NCI-H2171 (cell line): ENCODE measurements at regions not wholly inside any gene's neighbourhood (a gene's known extent, or its start where the extent isn't known, plus 50 kb on each side); places are given as distances from the start of the nearest gene placed in this dataset.
"Not testable (repeated sequence)": the region's sequence is repeated elsewhere in the genome, so short reads cannot be mapped to it uniquely, and the experiment has no call there.

Experiments
- DNase-seq: peaks from one replicate; lab custom pipeline; 2025; lab: John Stamatoyannopoulos, UW

DNA sequence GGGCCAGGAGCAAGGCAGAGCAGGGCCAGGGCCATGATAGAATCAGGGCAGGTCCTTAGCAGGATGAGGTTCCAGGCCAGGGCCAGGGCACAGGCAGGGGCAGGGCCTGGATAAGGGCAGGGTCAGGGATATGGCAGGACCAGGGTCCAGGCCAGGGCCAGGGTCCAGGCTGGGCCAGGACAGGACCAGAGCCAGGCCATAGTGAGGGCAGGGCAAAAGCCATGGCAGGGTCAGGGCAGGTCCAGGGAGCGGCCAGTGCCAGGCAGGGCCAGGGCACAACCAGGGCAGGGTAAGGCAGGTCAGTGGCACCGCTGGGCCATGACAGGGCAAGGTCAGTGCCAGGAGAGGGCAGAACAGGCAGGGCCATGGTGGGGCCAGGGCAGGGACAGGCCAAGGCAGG, 152.2 kb downstream of the LIPI start:
- no peak for DNase-seq

DNA sequence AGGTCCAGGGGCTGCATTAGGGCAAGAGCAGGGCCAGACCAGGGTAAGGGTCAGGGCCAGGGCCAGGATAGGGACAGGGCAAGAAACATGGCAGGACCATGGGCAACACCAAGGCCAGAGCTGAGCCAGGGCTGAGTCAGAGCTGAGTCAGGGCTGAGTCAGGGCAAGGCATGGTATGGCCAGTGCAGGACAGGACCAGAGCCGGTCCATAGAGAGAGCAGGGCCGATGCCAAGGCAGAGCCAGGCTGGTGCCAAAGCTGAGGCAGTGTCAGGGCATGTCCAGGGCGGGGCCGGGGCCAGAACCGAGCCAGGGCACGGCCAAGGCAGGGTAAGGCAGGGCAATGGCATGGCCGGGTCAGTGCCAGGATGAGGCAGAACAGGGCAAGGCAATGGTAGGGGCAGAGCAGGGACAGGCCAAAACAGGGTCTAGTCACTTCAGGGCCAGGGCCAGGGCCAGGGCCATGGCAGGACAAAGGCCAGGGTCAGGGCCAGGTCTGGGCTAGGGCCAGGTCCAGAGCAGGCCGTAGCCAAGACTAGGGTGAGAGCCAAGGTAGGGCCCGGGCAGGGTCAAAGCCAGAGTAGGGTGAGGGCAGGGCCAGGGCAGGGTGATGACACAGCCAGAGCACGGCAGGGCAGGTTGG, 152.8 kb downstream of the LIPI start:
- DNase-seq: not testable (repeated sequence)

- no peak for DNase-seq
Observed at GRCh38 chr21:14057313-14057712, 153.4 kb downstream of the LIPI start.

GRCh38 chr21:14056771-14057191, 154.0 kb downstream of the LIPI start:
- DNase-seq: no peak

GRCh38 chr21:14055746-14056515, 154.8 kb downstream of the LIPI start:
- DNase-seq: not testable (repeated sequence)

DNA sequence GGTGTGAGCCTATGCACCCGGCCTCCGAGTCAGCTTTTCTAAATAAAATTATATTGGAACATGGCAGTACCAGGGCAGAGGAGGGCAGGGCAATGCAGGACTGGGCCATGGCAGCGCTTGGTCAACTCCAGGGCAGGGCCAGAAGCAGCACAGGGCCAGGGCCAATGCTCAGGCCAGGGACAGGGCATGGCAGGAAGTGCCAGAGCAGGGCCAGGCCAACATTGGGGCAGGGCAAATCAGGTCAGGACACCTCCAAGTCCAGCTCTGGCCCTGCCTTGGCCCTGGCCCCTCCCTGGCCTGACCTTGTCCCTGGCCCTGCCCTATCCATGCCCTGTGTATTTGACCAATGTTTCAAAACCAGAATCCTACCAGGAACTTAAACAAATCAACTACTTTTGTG, 156.1 kb downstream of the LIPI start:
- no peak for DNase-seq

DNA sequence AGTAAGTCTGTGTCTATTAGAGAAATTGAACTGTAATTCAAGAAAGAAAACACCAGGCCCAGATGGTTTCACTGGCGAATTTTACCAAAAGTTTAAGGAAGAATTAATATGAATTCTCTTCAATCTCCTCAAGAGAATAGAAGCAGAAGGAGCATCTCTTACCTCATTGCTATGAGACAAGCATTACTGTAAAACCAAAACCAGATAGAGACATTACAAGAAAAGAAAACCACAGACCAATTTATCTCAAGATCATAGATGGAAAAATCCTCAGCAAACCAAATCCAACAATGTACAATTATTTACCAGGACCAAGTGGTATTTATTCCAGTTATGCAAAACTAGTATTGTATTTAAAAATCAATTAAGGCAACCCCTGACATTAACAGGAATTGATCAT, 160.6 kb downstream of the LIPI start:
- no peak for DNase-seq

DNA sequence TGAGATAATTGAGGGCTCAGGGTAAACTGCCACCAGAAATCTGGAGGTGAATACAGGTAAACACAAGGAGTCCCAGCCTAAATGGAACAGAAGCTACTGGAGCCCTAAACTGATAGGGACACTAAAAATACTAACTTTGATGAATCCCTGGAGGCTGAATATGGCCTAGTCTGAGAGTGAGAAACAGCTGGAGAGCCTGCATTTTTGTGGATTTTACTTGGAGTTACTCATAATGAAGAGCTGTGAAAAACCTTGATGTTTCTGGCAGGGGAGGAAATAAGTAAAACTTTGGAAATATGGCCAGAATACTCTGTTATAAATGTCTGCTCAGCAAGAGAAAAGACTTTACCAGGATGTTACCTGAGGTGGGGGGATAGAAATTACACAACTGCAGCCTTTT, 164.4 kb downstream of the LIPI start:
- no peak for DNase-seq

DNA sequence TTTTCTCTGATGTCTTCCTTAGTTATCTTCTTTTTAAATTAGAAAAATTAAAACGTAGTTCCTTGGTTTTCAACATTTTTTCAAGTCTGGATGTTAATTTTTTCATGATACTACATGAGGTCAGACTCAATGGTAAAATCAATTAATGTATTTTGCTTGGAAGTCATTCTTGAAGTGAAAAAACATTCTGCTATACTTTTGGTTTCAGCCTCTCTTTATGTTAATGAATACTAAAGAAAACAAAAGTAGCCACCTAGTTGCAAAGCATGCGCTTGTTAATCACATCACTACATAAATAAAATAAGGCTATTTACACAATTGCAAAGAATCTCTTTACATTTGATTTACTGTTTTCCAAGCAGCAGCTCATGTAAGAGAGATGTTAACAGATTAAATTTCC, 170.4 kb downstream of the LIPI start:
- DNase-seq: no peak

DNA sequence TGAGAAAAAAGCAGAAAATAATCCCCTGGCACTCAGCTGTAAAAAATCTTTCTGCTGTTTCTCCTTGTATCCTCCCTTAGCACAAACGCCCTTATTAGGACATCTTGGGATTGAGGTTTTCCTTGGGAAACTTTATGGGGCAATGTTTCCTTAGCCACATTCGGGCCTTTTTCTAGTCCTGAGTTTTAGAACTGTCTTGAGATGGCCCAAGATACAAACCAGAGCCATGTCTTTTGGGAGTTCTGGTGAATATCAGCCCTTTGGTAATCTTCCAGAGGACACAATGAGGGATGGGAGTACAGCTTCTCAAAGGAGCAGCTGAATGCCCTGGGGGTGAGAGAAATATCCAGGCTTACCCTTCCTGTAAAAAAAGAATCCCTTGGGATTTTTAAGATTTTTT, 182.1 kb downstream of the LIPI start:
- DNase-seq: not testable (repeated sequence)

- peak; percentile 87 for DNase-seq
Observed at GRCh38 chr21:14027235-14027869, 183.4 kb downstream of the LIPI start.

GRCh38 chr21:14020108-14020507, 190.6 kb downstream of the LIPI start:
- not testable (repeated sequence) for DNase-seq

GRCh38 chr21:14015841-14016240, 194.9 kb downstream of the LIPI start:
- DNase-seq: not testable (repeated sequence)

DNA sequence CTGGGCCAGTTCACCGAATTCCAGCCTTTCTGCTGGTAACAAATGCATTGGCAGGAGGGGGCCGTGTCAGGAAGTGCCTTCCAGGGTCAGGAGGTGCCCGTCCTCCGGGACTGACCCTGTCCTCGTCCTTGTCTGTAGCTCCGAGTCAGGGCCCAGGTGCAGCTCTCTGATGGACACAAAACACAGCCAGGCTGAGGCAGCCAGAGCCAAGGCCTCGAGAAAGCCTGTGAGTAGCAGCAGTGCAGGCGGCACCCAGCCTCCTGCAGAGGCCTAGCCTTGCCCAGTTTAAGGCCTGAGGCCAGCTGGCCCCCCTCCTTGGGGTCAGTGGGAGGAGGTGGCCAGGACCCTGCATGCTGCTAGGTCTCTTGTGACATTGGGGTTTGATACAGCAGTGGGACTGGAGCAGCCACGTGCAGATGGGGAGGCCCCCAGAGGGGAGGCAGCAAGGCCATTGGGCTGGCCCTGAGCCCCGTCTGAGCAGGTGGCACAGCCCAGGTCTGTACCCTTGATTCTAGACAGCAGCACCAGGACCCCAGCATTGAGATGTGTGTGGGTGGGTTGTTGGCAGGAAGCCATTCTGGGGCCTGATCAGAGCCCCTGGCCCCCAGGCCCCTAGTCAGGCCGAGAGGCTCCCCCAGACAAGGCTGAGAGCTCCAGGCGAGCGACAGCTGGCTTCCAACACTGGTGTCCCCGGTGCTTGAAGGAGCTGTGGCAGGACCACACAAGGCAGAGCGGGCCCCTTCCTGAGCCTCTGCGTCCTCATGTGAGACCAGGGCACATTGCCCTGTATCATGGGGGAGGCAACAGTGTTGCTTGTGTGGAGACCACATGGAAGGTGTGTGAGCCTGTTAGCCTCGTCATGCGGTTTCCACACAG, 196.9 kb downstream of the LIPI start:
- DNase-seq: not testable (repeated sequence)

GRCh38 chr21:14013056-14013603, 197.6 kb downstream of the LIPI start:
- DNase-seq: no peak

- no peak for DNase-seq
Observed at GRCh38 chr21:14012409-14012808, 198.3 kb downstream of the LIPI start.

DNA sequence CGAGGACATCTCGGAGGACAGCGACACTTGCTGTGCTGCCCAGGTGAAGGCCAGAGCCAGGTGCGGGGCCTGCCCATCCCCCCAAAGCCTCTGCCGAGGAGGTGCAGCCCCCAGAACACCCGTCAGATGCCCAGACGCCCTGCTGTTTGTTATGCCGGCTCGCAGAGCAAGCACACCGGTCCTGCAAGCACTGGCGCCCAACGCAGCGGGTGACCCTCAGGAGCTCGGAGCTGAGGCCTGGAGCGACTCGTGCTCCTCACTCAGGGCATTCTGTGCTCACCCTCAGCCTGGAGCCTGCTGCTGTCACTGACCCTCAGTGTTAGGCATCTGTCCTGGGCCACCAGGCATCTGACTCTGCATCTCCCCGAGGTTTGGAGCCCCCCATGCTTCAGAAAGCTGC, 199.0 kb downstream of the LIPI start:
- DNase-seq: not testable (repeated sequence)

- not testable (repeated sequence) for DNase-seq
Observed at GRCh38 chr21:14011149-14011548, 199.6 kb downstream of the LIPI start.

DNA sequence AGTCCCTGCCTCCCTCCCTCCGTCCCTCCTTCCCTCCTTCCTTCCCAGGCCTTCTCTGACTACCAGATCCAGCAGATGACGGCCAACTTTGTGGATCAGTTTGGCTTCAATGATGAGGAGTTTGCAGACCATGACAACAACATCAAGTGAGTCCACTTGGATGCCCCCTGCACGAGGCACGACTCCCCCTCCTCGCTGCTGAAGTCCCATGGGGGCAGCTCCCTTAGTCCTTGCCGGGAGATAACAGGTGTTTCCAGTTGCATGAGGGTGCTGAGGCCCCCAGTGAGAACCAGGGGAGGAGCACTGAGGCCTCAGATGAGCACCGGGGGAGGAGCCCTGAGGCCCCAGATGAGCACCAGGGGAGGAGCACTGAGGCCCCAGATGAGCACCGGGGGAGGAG, 200.0 kb downstream of the LIPI start:
- no peak for DNase-seq

- DNase-seq: not testable (repeated sequence)
Observed at GRCh38 chr21:14009990-14010389, 200.8 kb downstream of the LIPI start.

- not testable (repeated sequence) for DNase-seq
Observed at GRCh38 chr21:14009238-14009981, 201.3 kb downstream of the LIPI start.
